HEK293T (cell line): ENCODE measurements at regions not wholly inside any gene's neighbourhood (a gene's known extent, or its start where the extent isn't known, plus 50 kb on each side); places are given as distances from the start of the nearest gene placed in this dataset.

ENCODE experiments used
- SUZ12 ChIP-seq: fragments of 450-650 bp; IDR thresholded peaks from 2 replicates; pipeline ENCODE4 v1.6.1; 2016; ENCODE audit warnings: mild to moderate bottlenecking
- TF ChIP-seq, protein P1 (sequence below): fragments of 450-650 bp; IDR thresholded peaks from 2 replicates; pipeline ENCODE4 v1.6.1; 2016

DNA sequence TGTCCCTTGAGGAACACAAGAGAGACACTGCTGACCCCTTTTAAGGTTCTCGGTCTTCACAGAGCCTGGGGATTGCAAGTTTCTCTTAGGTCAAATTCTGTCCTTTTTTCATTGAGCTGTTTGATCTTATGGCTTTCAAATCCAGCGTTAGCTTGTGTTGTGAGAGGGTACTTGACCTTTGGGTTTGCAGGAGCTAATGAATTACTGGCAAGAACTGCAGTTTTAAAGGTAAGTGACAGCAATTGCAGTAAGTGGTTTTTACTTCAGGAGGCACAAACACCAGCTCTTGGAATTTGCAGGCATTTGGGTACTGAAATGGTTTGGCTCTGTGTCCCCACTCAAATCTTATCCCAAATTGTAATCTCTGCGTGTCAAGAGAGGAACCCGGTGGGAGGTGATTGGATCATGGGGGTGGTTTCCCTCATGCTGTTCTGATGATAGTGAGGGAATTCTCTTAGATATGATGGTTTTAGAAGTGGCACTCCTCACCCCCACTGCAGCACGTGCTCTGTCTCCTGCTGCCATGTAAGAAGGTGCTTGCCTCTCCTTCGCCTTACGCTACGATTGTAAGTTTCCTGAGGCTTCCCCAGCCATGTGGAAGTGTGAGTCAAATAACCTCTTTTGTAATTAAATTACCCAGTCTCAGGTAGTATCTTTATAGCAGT, 134.5 kb upstream of the LYPLAL1 start:
- TF ChIP-seq SUZ12, result no peak
- TF ChIP-seq, protein P1, sequence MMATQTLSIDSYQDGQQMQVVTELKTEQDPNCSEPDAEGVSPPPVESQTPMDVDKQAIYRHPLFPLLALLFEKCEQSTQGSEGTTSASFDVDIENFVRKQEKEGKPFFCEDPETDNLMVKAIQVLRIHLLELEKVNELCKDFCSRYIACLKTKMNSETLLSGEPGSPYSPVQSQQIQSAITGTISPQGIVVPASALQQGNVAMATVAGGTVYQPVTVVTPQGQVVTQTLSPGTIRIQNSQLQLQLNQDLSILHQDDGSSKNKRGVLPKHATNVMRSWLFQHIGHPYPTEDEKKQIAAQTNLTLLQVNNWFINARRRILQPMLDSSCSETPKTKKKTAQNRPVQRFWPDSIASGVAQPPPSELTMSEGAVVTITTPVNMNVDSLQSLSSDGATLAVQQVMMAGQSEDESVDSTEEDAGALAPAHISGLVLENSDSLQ, result no peak
